ENCODE measurements at regions not wholly inside any gene's neighbourhood (a gene's known extent, or its start where the extent isn't known, plus 50 kb on each side); places are given as distances from the start of the nearest gene placed in this dataset.

DNA sequence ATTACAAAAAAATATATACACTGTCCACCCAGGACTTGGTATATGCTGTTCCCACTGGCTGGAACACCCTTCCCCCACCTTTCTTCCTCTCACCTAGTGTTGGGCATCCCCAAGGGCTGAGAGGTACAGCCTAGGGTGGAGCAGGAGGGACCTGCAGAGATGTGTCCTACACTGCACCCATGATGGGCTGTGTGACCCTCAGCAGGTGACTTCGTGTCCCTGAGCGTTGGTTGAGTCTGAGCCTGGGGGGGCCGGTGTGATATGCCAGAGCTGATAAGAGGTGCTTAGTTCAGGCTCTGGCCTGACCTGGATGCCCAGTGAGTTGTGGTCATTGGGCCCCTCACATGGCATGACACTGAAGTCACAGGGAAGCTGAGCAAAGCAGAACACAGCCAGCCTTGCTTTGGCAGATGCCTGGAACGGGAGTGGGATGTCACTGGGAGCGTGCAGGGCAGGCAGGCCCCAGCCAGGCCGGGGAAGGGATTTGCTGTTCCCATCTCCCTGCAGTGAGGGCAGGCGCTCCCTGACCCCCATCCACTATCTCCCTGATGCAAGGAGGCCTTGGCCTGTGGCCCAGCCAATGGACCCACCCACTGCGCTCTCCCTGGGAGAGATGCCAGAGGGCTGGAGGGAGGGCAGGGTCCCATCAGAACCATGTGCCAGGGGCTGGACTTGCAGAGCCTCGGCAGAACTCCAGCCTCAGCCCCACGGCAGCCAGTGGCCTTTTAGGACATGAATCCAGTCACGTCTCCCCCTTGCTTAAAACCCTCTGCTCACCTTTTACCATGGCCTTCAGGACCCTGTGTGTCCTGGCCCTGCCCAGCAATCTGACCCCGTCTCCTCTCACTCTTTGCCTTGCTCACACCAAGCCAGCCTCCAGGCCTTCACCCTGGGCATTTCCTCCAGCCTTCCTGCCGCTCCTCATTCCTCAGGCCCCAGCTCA is 138.9 kb downstream of the MN1 start:
- DNase-seq (ENCODE audit: low read depth) = no peak

DNA sequence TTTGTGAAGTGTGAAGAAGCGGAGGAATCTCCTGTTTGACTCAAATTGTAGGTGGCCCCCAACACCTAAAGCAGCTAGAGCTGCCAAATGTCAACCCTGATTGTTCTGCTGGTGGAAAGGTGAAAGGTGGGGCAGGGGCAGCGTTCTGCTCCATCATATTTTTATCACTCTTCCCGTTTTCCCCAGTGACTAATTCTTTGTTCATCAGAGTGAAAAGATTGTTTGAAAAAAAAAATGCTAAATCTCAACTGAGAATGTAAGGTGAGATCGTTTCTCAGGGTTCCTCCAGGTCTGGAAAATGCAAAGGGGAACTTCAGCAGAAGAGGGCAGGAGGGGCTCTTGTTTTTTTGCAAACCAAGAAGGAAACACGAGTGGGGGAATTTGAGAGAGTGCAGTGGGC is 137.7 kb downstream of the MN1 start:
- no peak for DNase-seq (ENCODE audit: low read depth)

DNA sequence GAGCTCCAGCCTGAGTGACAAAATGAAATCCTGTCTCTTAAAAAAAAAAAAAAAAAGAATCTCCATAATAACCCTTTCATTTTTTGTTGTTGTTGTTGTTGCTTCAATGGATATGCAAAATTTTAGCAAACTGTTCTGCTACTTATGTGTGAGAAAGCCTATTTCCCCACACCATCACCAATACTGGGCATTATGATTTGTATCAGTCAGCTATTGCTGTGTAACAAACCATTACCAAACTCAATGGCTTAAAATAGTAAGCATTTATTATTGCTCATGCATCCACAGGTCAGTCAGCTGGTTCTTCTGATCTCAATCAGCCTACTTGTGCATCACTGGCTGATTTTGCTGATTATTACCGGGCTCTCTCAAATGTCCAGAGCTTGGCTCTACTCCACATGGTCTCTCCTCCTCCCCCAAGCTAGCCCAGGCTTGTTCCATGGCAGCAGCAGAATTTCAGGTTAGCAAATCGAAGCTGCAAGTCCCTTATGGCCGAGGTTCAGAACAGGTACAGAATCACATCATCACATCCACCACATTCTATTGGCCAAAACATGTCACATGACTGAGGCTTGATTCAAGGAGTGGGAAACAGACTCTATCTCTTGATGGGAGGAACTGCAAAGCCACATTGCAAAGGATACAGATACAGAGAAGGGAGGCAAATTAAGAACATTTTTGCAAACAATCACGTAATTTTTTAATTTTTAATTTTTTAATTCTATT is 135.1 kb downstream of the MN1 start:
- DNase-seq (ENCODE audit: low read depth) = no peak

DNA sequence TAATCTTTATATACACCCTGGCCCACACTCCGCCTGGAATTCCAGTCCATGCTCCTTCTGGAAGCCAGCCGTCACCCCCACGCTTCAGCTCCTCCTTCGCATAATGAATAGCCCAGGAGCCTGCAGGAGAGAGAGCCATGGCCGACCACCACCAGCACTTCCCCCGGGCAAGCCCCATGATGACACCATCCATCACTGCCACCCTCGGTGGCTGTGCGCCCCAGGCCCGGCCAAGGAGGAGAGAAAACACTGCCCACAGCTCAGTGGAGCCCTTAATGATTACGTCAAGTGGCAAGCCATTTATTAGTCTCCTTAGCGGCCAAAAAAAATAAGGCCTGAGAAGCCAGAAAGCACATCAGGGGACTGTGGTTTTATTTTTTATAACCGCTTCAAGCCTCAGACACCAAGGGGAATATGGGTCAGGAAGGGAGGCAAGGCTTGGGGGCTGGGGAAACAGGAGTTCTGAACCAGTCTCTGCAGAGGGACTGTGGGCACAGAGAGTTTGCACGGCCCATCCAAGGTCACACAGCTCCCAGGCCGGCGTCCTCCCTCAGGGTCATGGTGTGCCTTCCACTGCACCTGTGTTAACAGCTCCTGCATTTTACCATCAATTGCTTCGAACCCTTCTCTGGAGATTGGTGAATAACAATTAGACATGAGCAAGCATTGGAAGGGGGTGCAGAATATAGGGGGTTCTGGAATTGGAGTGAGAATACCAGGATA is 134.3 kb downstream of the MN1 start:
- no peak for DNase-seq (ENCODE audit: low read depth)

DNA sequence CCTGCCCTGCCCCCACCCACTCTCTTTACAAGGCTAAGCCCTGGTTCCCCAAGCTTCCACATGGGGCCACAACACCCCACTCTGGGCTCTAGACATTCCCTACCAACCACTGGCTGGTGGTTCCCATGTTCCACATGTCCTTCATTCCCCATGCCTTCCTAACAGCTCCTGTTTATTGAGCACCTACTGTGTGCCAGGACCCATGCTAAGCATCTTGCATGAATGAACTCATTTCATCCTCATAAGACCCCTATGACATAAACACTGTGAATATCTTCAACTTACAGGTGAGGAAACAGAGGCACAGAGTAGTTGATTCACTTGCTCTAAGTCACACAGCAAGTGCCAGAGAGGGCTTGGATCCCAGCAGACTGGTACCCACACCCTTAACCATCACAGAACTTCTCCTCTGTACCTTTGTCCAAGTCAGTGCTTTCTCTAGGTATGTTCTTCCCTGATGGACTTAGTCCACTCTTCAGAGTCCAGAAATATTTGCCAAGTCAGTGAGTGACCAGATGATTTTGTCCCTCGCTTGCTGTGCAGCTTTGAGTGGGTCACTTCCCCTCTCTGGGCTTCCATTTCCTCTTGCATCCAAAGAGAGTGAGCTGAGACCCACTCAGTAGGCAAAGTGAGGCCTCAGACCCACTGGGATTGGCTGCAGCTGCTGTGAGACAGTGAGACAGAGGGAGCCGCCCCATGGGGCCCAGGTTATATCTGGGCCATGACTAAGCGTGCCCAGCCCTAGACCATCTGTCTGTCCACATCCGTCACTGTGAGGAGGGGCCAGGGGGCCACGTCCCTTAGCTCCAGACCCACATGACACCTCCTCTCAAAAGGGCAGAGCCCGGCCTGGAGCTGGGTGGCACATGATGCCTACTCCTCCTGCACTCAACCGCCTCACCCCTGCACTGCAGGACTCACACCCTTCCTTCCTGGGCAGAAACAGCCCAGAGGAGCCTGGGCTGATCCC is 132.4 kb downstream of the MN1 start:
- no peak for DNase-seq (ENCODE audit: low read depth)

DNA sequence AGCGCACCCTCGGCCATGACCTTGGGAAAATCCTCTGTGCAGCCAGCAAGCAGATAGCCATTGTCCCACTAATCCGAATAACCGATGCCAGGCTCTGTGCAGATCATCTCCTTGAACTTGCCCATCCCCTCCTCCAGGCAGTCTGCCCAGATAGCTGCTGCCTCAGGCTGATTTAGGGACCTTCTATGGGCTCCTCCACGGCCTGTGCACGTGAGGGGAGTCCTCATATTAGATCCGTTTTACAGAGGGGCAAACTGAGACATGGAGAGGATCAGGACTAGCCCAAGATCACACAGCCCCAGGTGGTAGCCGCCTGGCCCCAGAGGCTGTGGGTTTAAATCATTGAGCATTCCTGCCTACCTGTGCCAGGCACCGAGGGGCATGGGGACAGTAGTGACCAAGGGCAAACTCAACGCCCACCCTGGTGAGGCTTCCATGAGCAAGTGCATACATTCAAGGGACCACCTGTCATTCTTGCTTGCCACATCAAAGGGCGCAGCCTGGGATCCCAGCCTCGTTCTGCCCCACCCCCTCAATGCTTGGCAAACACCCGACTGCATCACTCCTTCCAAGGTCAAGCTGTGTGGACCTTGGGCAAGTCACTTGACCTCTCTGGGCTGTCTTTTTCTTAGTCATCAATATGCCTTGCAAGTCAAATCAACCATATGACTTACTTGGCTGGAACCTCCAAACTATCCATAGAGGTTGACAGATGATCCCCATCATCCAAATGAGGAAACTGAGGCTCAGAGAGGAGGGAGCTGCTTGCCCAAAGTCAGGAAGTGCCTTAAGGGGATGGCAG is 131.6 kb downstream of the MN1 start:
- DNase-seq (ENCODE audit: low read depth) = no peak

DNA sequence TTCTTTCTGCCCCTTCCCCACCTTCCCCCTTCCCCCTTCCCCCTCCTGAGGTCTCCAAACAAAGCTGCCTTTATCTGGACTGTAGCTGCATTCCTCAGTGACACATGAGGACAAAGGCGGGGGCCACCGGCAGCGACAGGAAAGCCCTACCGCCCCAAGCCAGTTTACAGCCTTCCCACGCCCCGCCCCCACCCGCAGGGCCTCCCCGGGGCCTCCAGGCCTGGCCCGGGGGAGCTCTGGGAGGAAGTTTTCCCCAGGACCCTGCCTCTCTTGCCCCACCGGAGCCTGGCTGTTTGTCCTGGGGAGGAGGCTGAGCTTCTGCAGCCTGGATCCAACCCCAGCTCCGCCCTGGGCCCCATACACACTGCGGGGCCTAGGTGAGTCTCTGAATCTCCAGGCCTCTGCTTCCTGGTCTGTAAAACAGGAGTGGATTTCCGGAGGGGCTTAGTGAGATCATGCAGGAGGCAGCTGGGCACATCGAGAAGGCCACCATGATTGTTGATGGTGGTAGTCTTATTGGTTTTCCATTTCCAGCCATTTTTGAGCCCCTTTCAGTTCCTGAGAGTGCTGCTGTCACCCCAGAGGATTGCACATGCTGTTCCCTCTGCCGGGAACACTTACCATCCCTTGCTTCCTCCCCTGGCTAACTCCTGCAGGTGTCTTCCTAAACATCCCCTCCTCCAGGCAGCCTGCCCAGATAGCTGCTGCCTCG is 130.7 kb downstream of the MN1 start:
- DNase-seq (ENCODE audit: low read depth) = no peak

DNA sequence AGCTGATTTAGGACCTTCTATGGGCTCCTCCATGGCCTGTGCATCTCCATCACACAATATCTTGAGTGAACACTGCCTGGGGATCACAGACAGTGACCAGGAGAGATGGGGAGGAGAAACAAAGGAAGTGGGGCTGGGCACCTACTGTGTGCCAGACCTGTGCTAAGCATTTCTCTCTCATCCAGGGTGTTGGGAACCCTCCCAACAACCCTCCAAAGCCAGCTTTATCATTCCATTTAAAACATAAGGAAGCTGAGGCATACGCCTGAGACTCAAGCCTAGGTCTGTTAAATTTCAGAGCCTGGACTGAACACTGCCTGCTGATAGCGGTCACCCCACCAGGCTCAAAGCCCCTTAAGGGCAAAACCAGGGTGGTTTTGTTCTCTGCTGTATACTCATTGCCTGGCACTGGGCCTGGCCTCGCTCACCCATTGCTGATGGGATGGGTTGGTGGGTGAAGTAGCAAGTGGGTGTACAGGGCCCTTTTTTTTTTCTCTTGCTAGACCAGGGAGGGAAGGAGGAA is 130.1 kb downstream of the MN1 start:
- DNase-seq (ENCODE audit: low read depth) = no peak

DNA sequence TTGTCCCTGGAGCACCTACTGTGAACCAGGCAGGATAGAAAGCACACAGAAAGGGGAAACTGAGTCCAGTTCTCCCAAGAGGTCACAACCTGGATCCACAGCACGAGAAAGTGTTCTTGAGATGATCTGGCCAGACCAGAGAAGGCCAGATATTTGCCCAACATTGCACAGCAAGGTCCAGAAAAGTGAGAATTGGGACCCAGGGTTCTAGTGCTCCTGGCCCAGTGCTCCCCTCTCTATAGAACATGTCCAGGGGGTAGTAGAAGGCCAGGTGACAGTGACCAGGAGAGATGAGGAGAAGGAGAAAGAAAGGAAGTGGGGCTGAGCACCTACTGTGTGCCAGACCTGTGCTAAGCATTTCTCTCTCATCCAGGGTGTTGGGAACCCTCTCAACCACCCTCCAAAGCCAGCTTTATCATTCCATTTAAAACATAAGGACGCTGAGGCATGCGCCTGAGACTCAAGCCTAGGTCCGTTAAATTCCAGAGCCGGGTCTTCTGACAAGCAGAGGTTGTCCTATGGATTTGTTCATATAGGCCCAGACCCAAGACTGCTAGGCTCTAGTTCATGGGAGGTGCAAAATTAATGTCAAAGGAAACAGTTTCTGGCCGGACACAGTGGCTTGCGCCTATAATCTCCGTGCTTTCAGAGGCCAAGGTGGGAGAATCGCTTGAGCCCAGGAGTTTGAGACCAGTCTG is 128.7 kb downstream of the MN1 start:
- no peak for DNase-seq (ENCODE audit: low read depth)

DNA sequence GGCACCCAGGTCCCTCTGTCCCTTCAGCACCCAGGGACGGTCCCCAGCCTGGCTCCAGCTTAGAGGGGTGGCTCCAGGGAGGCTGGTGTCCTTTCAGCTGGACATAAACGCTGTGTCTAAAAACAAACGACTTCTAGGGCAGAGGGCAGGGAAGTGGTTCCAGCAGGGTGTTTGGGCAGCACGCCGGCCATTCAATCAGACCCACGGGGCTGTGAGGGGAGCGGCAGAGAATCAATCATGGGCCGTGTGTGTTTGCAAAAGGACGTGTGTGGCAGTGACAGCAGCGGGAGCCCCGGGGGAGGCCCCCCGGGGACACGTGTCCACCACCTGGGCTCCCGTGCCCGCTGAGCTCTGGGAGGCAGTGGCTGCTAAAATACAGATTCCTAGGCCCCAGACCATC is 127.7 kb downstream of the MN1 start:
- no peak for DNase-seq (ENCODE audit: low read depth)

DNA sequence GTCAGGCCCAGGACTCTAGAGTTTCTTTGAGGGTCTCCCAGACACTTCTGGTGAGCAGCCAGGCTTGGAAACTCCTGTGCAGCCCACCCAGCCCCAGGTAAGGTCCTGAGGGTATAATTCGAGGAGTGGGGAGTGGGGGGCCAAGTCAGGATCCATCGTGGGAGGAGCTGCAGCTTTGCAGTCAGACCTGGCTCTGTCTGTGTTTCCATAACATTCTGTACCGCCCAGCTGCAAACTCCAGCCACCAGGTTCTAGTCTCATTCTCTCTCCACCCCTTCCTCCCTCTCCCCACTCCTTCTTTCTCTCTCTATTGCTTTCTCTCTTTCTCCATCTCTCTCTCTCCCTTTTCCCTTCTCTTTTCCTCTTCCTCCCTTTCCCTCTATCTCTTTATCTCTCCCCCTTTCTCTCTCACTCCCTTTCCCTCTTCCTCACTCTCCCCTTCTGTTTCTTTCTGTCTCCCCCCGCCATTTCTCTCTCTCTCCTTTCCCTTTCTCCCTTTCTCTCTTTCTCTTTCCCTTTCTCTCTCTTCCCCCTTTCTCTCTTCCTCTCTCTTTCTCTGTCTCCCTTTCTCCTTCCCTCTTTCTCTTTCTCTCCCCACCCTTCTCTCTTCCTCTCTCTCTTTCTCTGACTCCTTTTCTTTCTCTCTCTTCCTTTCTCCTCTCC is 127.2 kb downstream of the MN1 start:
- no peak for DNase-seq (ENCODE audit: low read depth)

DNA sequence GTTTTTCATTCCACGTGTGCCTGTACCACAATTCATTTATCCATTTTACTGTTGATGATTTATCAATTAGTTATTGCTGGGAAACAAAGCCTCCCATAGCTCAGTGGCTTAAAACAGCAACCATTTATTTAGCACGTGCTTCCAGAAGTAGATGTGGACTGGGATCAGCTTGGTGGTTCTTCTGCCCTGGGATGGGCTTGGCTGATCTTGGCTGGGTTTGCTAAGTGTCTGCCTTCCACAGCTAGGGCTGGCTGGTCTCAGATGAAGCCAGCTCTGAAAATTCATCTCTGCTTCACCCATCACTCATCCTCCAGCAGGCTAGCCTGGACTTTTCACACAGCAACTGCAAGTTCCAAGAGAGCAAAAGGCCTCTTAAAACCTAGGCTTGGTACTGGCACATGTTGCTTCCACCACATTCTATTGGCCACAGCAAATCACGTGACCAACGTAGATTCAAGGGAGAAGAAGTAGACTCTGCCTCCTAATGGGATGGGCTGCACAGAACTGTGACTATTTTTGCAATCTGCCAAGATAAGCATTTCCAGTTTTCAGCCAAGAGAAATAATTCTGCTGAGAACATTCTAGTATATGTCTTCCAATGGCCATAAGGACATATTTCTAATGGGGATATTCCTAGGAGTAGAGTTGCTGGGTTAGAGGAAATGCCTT is 124.9 kb downstream of the MN1 start:
- no peak for DNase-seq (ENCODE audit: low read depth)

DNA sequence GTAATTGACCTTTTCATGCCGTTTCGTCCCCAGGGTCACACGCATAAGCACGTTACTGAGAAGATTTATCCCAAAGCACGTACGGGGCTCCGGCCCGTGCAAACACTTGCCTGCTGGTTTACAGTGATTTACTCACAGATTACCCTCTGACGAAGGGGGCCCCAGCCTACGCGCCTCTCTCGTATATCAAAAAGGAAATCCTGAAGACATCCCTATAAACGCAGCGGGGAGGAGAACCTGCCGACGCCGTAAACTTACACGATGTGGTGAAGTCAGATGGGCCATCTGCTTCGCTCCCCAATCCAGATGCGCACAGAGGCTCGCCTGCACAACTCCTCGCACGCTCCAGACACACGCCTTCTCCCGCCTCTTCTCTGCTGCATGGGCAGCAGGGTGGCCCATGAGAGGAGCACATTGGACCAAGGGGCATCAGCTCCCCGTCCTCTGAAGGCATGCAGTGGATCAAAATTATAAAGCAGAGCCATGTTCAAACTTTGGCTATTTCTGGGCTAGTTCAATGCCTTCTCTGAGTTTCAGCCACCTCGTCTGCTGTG is 123.6 kb downstream of the MN1 start:
- DNase-seq (ENCODE audit: low read depth) = no peak

DNA sequence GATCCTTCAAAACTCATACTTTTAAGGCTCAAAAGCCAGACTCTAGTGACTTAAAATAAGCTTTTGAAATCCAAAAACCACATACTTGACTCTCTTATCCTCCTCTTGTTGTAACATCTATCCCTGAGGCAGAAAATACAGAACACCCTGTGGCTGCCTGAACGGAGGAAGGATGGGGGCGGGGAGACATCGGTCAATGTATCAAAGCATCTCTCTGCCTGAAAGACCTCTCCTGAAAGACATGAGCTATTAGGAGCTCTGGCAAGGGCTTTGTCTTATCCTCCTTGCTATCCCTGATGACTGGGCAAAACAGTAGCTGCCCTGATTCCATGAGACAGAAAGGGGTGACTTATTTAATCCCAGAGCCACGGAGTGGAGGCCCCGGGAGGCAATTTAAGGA is 122.4 kb downstream of the MN1 start:
- no peak for DNase-seq (ENCODE audit: low read depth)

DNA sequence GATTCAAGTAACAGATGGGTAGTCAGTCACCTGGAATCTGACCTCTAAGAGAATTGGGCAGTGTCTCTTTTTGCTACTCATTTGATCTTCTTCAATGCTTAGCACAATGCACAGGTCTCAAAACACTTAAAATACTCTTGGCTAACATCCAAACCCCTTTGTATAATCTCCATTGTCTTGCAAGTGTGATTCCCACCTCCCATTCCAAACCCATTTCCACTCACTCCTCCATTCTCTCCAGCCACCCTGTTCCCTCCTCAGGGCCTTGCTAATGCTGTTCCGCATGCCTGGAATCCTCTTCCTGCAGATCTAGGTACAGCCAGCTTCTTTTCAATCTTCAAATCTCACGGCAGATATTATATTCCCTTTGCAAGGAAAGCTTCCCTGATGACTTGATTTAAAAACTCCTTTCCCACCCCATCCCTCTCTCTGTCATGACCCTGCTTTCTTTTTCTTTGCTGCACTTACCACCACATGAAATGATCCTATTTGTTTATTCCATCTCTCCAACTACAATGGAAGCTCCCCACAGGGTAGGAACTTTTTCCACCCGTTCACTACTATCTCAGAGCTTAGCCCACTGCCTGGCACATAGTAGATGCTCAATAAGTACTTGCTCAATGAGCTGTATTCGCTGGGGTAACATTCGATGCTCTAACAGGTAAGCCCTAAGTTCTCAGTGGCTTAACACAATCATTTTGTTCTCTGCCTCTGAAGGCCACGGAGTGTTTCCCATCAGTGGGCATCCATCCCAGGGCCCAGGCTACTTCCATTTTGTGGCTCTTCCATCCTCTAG is 121.7 kb downstream of the MN1 start:
- DNase-seq (ENCODE audit: low read depth) = no peak

DNA sequence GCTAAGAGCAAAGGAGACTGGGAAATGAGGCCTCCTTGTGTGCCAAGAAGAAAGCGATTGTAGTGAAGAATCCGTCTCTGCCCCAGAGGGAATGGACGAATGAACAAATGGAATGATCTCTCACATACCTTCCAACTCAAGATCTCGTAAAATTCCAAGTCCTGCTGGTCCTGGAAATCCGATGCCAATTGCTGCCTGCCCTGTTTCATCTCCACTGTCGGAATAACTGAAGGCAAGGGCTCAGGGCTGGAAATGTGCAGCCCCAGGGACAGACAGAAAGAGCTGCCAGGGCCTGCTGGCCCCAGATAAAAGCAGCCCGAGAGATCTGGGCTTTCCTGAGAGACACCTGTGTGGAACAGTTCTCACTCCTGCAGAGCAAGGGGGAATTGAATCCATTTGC is 120.9 kb downstream of the MN1 start:
- no peak for DNase-seq (ENCODE audit: low read depth)

DNA sequence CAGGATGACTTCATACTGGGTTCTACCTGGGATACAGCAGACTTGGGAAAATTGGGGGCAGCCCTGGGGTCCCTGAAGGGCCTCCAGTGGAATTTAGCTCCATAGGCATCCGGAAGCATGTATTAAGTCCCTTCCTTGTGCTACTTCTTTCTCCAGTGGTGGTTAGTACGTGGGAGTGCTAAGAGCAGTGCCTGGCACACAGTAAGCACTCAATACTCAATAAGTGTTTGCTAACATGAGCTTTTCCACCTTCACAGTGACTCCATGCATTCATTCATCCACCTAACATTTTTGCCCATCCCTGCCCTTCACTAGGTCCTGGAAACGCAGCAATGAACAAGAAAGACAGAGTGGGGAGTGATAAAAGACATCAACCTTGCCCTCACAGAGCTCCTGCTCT is 120.5 kb downstream of the MN1 start:
- DNase-seq (ENCODE audit: low read depth) = no peak

Data from GM04504 (cell line).